Cardiac muscle cell (in vitro differentiated cells and primary cell): ENCODE measurements at regions not wholly inside any gene's neighbourhood (a gene's known extent, or its start where the extent isn't known, plus 50 kb on each side); places are given as distances from the start of the nearest gene placed in this dataset.
A peak's percentile ranks its signal among the peaks of the same experiment; 100 is the strongest.

Experiments
- DNase-seq, 2 donors: peaks; one replicate each; pipeline versions ENCODE4 v3.0.0 to v3.0.0-alpha.2; 2010 to 2017; ENCODE audit warnings: low read depth in 1 of 2, low spot score in 1 of 2
- H3K27ac ChIP-seq: fragments of 200-600 bp; sonication (generic); 2 replicates; pipeline ENCODE4 v1.5.1; 2016
- H3K27me3 ChIP-seq: fragments of 200-600 bp; sonication (generic); 2 replicates; pipeline ENCODE4 v1.6.0; 2016; ENCODE audit warnings: control low read depth
- H3K36me3 ChIP-seq: fragments of 200-600 bp; sonication (generic); 2 replicates; pipeline ENCODE4 v1.5.1; 2016; ENCODE audit warnings: control low read depth
- H3K4me1 ChIP-seq: fragments of 200-600 bp; sonication (generic); 2 replicates; pipeline ENCODE4 v1.8.1; 2017; ENCODE audit warnings: low read depth, mild to moderate bottlenecking, mixed run types
- H3K4me3 ChIP-seq: fragments of 200-600 bp; sonication (generic); 2 replicates; pipeline ENCODE4 v1.5.1; 2016; ENCODE audit warnings: mild to moderate bottlenecking
- H3K9me3 ChIP-seq: fragments of 200-600 bp; sonication (generic); 2 replicates; pipeline ENCODE4 v1.5.1; 2017; ENCODE audit warnings: low read depth, mild to moderate bottlenecking, control low read depth
- CTCF ChIP-seq: IDR thresholded peaks from 2 replicates; pipeline ENCODE4 v1.5.1; 2012; ENCODE audit warnings: low read depth, mild to moderate bottlenecking, low read length

GRCh38 chr10:123385508-123386080 lies 231.4 kb downstream of the BUB3 start:
- TF ChIP-seq CTCF: no peak
- no peak overlapping the region for H3K4me3 ChIP-seq
- no peaks in the 10 kb centered on the region for H3K27me3 ChIP-seq
- no peaks in the 10 kb centered on the region for H3K4me1 ChIP-seq
- DNase-seq: no peak
- no peaks in the 10 kb centered on the region for H3K36me3 ChIP-seq
- H3K27ac ChIP-seq: no peak overlapping the region
- no peaks in the 10 kb centered on the region for H3K9me3 ChIP-seq

- Histone ChIP-seq H3K4me1 (no peaks in the 10 kb centered on the region), H3K27me3 (no peaks in the 10 kb centered on the region), H3K4me3 (no peak overlapping the region), H3K9me3 (no peaks in the 10 kb centered on the region), H3K27ac (no peak overlapping the region), H3K36me3 (no peaks in the 10 kb centered on the region)
- DNase-seq: no peak
- TF ChIP-seq CTCF: no peak
These were observed 235.3 kb downstream of the BUB3 start for GRCh38 chr10:123389520-123389919.

GRCh38 chr10:123390332-123390731 lies 236.1 kb downstream of the BUB3 start:
- H3K27ac ChIP-seq: no peak overlapping the region
- no peaks in the 10 kb centered on the region for H3K27me3 ChIP-seq
- no peak overlapping the region for H3K4me3 ChIP-seq
- H3K9me3 ChIP-seq: no peaks in the 10 kb centered on the region
- DNase-seq: no peak
- H3K4me1 ChIP-seq: no peaks in the 10 kb centered on the region
- TF ChIP-seq CTCF: no peak
- H3K36me3 ChIP-seq: no peaks in the 10 kb centered on the region

- Histone ChIP-seq H3K4me1 (no peaks in the 10 kb centered on the region), H3K36me3 (no peaks in the 10 kb centered on the region), H3K27me3 (no peaks in the 10 kb centered on the region), H3K9me3 (no peaks in the 10 kb centered on the region), H3K4me3 (no peak overlapping the region), H3K27ac (no peak overlapping the region)
- DNase-seq: no peak
- TF ChIP-seq CTCF: no peak
These were observed 236.7 kb downstream of the BUB3 start for GRCh38 chr10:123390874-123391273.

GRCh38 chr10:123391275-123392028 lies 237.2 kb downstream of the BUB3 start:
- TF ChIP-seq CTCF: no peak
- DNase-seq: peak in 1 of 2 donors; percentile 3
- Histone ChIP-seq H3K4me3 (no peak overlapping the region), H3K36me3 (no peaks in the 10 kb centered on the region), H3K9me3 (no peaks in the 10 kb centered on the region), H3K4me1 (no peaks in the 10 kb centered on the region), H3K27me3 (no peaks in the 10 kb centered on the region), H3K27ac (no peak overlapping the region)
